ENCODE measurements at regions not wholly inside any gene's neighbourhood (a gene's known extent, or its start where the extent isn't known, plus 50 kb on each side); places are given as distances from the start of the nearest gene placed in this dataset.

DNA sequence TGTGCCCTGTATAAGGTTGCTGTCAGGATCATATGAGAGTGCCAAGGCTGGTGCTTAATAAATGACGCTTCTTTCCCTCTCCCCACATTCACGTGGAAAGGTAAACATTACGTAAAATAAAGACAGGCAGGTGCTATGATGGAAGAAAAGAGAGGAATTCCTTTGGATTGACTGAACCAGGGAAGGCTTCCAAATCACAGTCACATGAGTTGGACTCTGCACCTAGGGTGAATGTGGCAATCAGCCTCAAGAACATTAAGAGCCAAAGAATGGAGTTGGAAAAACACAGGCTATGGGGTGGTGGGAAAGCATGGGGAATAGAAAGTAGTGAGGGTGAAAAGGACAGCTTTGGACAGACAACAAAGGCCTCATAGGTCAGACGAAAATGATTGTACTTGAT, 473.1 kb downstream of the VRK1 start:
- Mint-ChIP-seq H3K4me1 (peaks cover 0 to under 1% of the 10 kb centered on the region in 2 donors), H3K27me3 (ENCODE audit: low read depth in 2 of 2) (peaks cover 9 to 11% of the 10 kb centered on the region in 2 donors), H3K36me3 (no peaks in the 10 kb centered on the region), H3K27ac (no peak overlapping the region), H3K4me3 (no peak overlapping the region), H3K9me3 (no peaks in the 10 kb centered on the region)
- Histone ChIP-seq H3K27me3 (ENCODE audit: control insufficient read depth, insufficient read depth, low read length) (no peaks in the 10 kb centered on the region), H3K27ac (ENCODE audit: low read length) (no peak overlapping the region), H3K9me3 (ENCODE audit: control insufficient read depth, insufficient read depth, low read length) (no peaks in the 10 kb centered on the region), H3K4me1 (ENCODE audit: control insufficient read depth, insufficient read depth, low read length) (no peaks in the 10 kb centered on the region), H3K4me3 (ENCODE audit: low read length) (no peak overlapping the region), H3K36me3 (ENCODE audit: control insufficient read depth, insufficient read depth, low read length) (no peaks in the 10 kb centered on the region)
- intact Hi-C loops (cut with micrococcal nuclease), result no loop called here
- ATAC-seq (no peak), DNase-seq (no peak)
- 81% methylated on average over 2 of the region's 4 CpGs for WGBS (ENCODE audit: insufficient coverage)
- TF ChIP-seq, protein P1, sequence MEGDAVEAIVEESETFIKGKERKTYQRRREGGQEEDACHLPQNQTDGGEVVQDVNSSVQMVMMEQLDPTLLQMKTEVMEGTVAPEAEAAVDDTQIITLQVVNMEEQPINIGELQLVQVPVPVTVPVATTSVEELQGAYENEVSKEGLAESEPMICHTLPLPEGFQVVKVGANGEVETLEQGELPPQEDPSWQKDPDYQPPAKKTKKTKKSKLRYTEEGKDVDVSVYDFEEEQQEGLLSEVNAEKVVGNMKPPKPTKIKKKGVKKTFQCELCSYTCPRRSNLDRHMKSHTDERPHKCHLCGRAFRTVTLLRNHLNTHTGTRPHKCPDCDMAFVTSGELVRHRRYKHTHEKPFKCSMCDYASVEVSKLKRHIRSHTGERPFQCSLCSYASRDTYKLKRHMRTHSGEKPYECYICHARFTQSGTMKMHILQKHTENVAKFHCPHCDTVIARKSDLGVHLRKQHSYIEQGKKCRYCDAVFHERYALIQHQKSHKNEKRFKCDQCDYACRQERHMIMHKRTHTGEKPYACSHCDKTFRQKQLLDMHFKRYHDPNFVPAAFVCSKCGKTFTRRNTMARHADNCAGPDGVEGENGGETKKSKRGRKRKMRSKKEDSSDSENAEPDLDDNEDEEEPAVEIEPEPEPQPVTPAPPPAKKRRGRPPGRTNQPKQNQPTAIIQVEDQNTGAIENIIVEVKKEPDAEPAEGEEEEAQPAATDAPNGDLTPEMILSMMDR (IDR thresholded peaks at IDR 0.05), result no peak

DNA sequence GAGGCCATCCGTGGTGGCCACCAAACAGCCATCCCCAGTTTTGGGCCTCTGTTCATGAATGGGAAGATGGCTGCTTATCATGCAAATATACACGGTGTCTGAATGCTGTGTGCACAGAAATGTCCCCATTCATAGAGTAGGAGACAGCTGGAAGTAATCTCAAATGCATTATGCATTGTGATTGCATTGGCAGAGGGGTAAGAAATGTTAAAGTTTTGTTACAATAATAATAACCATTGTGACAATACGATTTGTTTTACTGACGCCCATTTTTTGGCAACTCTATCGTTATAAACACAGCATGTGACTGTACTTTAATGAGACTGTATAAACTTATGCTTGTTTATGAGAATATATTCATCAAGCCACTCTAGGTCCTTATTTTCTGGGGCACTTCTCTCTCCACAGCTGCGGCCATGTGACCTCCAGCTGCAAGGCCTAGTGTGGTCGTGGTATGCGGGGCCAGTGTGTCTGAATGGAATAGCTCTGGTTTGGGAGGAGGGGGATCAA, 474.3 kb downstream of the VRK1 start:
- Histone ChIP-seq H3K4me3 (ENCODE audit: low read length) (no peak overlapping the region), H3K27ac (ENCODE audit: low read length) (no peak overlapping the region), H3K27me3 (ENCODE audit: control insufficient read depth, insufficient read depth, low read length) (no peaks in the 10 kb centered on the region), H3K4me1 (ENCODE audit: control insufficient read depth, insufficient read depth, low read length) (peaks cover 1% of the 10 kb centered on the region), H3K9me3 (ENCODE audit: control insufficient read depth, insufficient read depth, low read length) (no peaks in the 10 kb centered on the region), H3K36me3 (ENCODE audit: control insufficient read depth, insufficient read depth, low read length) (no peaks in the 10 kb centered on the region)
- Mint-ChIP-seq H3K9me3 (no peaks in the 10 kb centered on the region), H3K4me3 (no peak overlapping the region), H3K27me3 (ENCODE audit: low read depth in 2 of 2) (peaks cover 11 to 20% of the 10 kb centered on the region in 2 donors), H3K27ac (no peak overlapping the region), H3K36me3 (no peaks in the 10 kb centered on the region), H3K4me1 (peaks cover 10 to 12% of the 10 kb centered on the region in 2 donors)
- WGBS (ENCODE audit: insufficient coverage), result 80% methylated on average over 6 of the region's 8 CpGs
- DNase-seq (no peak), ATAC-seq (no peak)
- intact Hi-C loops (cut with micrococcal nuclease), result no loop called here
- TF ChIP-seq, protein P1 (IDR thresholded peaks at IDR 0.05), result no peak

DNA sequence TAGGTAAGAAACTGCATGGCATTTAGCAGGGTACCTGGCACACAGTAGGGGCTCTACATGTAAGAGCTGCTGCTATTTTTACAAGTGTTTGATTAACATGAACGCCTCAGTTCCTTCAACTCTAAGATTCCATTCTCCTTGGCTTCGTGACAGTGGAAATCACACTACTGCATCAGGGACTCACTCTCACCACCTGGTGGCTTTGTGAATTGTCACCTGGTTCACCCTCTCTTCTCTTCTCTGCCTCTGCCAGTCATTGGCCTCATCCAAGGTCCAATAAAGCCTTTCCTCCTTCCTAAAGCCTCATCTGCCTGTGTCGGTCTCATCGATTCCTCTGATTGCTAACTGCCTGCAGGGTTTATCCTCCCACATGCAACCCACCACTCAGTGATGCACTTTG, 476.4 kb downstream of the VRK1 start:
- TF ChIP-seq, protein P1 (IDR thresholded peaks at IDR 0.05), result no peak
- Mint-ChIP-seq H3K4me3 (no peak overlapping the region), H3K36me3 (no peaks in the 10 kb centered on the region), H3K27me3 (ENCODE audit: low read depth in 2 of 2) (peaks cover 17 to 40% of the 10 kb centered on the region in 2 donors), H3K27ac (no peak overlapping the region), H3K9me3 (no peaks in the 10 kb centered on the region), H3K4me1 (peaks cover 15 to 18% of the 10 kb centered on the region in 2 donors)
- Histone ChIP-seq H3K36me3 (ENCODE audit: control insufficient read depth, insufficient read depth, low read length) (no peaks in the 10 kb centered on the region), H3K27me3 (ENCODE audit: control insufficient read depth, insufficient read depth, low read length) (no peaks in the 10 kb centered on the region), H3K4me1 (ENCODE audit: control insufficient read depth, insufficient read depth, low read length) (peaks cover 4% of the 10 kb centered on the region), H3K9me3 (ENCODE audit: control insufficient read depth, insufficient read depth, low read length) (no peaks in the 10 kb centered on the region), H3K4me3 (ENCODE audit: low read length) (no peak overlapping the region), H3K27ac (ENCODE audit: low read length) (no peak overlapping the region)
- DNase-seq, result no peak
- intact Hi-C loops (cut with micrococcal nuclease), result no loop called here
- 92% methylated on average over 4 of the region's 4 CpGs for WGBS (ENCODE audit: insufficient coverage)
- no peak for ATAC-seq

DNA sequence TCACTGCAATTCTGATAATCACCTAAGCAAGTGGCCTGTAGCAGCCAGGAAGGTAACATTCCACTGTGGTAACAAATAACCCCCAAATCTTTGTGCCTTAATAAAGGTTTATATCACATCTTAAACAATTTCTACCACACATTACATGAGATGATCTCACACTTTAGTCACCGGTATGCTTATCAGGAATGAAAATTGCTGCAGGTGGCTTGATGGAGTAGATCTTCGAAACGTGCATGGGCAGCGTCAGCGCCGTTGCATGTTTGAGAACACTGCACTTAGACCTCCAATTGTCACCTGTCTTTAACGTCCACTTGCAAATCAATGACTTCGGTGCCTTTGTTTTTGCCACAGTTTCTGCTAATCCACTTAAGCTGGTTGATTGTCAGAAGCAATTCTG, 477.4 kb downstream of the VRK1 start:
- Mint-ChIP-seq H3K4me1 (peaks cover 15 to 18% of the 10 kb centered on the region in 2 donors), H3K27ac (no peak overlapping the region), H3K4me3 (no peak overlapping the region), H3K9me3 (no peaks in the 10 kb centered on the region), H3K27me3 (ENCODE audit: low read depth in 2 of 2) (peaks cover 19 to 46% of the 10 kb centered on the region in 2 donors), H3K36me3 (no peaks in the 10 kb centered on the region)
- TF ChIP-seq, protein P1 (IDR thresholded peaks at IDR 0.05), result no peak
- DNase-seq, result no peak
- no peaks in the 10 kb centered on the region for H3K27me3 ChIP-seq (ENCODE audit: control insufficient read depth, insufficient read depth, low read length)
- H3K36me3 ChIP-seq (ENCODE audit: control insufficient read depth, insufficient read depth, low read length), result no peaks in the 10 kb centered on the region
- 96% methylated on average over 8 of the region's 8 CpGs for WGBS (ENCODE audit: insufficient coverage)
- intact Hi-C loops (cut with micrococcal nuclease), result no loop called here
- peaks cover 4% of the 10 kb centered on the region for H3K4me1 ChIP-seq (ENCODE audit: control insufficient read depth, insufficient read depth, low read length)
- no peaks in the 10 kb centered on the region for H3K9me3 ChIP-seq (ENCODE audit: control insufficient read depth, insufficient read depth, low read length)
- ATAC-seq, result no peak
- H3K27ac ChIP-seq (ENCODE audit: low read length), result no peak overlapping the region
- no peak overlapping the region for H3K4me3 ChIP-seq (ENCODE audit: low read length)
